HEK293 (cell line): ENCODE measurements at regions not wholly inside any gene's neighbourhood (a gene's known extent, or its start where the extent isn't known, plus 50 kb on each side); places are given as distances from the start of the nearest gene placed in this dataset.

ENCODE experiments used
- CTCF ChIA-PET: fragments of 350-600 bp; formaldehyde crosslinking; extraction: SDS; loops from one replicate; lab custom pipeline; 2021; ENCODE audit warnings: antibody characterized with exemption; lab: Yijun Ruan, JAX
- POLR2A ChIA-PET: fragments of 300-600 bp; formaldehyde crosslinking; extraction: SDS; loops from one replicate; lab custom pipeline; 2020; ENCODE audit warnings: antibody characterized with exemption, inconsistent platforms; lab: Yijun Ruan, JAX
- H3K27ac ChIP-seq: fragments of 200-500 bp; sonication (Bioruptor generic); 2 replicates; pipeline ENCODE4 v1.5.1; 2014; ENCODE audit warnings: low read depth, low read length, control low read depth, inconsistent platforms; ENCODE audit errors: extremely low read depth
- H3K36me3 ChIP-seq, 2 experiments: fragments of 200-500 bp in 1 of 2; sonication (Bioruptor generic) in 1 of 2; 1 replicate in 1 of 2; 2 replicates in 1 of 2; pipeline ENCODE4 v1.5.1; 2014 to 2017; ENCODE audit warnings: inconsistent platforms in 2 of 2, low read length in 2 of 2; ENCODE audit not compliant: control insufficient read depth in 2 of 2, insufficient read depth in 1 of 2
- H3K4me1 ChIP-seq: fragments of 200-500 bp; sonication (Bioruptor generic); 2 replicates; pipeline ENCODE4 v1.5.1; 2014; ENCODE audit warnings: mild to moderate bottlenecking, low read length, inconsistent platforms; ENCODE audit not compliant: control insufficient read depth, insufficient read depth
- H3K4me3 ChIP-seq: 2 replicates; pipeline ENCODE4 v1.5.1; 2011; ENCODE audit warnings: low read depth, mild to moderate bottlenecking, control low read depth, low read length, moderate library complexity
- H3K9me3 ChIP-seq: fragments of 200-500 bp; sonication (Bioruptor generic); 2 replicates; pipeline ENCODE4 v1.5.1; 2014; ENCODE audit warnings: low read depth, low read length, inconsistent platforms; ENCODE audit not compliant: control insufficient read depth, insufficient read depth
- GLI4 ChIP-seq: fragments of 450-650 bp; formaldehyde crosslinking; IDR thresholded peaks from 2 replicates; pipeline ENCODE4 v1.5.1; 2016; ENCODE audit warnings: missing biosample characterization, missing genetic modification characterization
- IKZF3 ChIP-seq: fragments of 450-650 bp; IDR thresholded peaks from 2 replicates; pipeline ENCODE4 v1.5.0; 2018; ENCODE audit warnings: missing biosample characterization, mild to moderate bottlenecking, missing genetic modification characterization, moderate library complexity
- MYNN ChIP-seq: fragments of 450-650 bp; formaldehyde crosslinking; IDR thresholded peaks from 2 replicates; pipeline ENCODE4 v1.5.1; 2016; ENCODE audit warnings: missing biosample characterization, missing genetic modification characterization, borderline replicate concordance
- PRDM6 ChIP-seq: fragments of 450-650 bp; formaldehyde crosslinking; IDR thresholded peaks from 2 replicates; pipeline ENCODE4 v1.5.1; 2017; ENCODE audit warnings: missing biosample characterization, missing genetic modification characterization
- SALL2 ChIP-seq: fragments of 450-650 bp; formaldehyde crosslinking; IDR thresholded peaks from 2 replicates; pipeline ENCODE4 v1.5.0; 2017; ENCODE audit warnings: missing biosample characterization, mild to moderate bottlenecking, missing genetic modification characterization, borderline replicate concordance
- ZBTB49 ChIP-seq: fragments of 450-650 bp; formaldehyde crosslinking; IDR thresholded peaks from 2 replicates; pipeline ENCODE4 v1.5.1; 2016; ENCODE audit warnings: missing biosample characterization, missing genetic modification characterization, low read depth
- ZBTB8A ChIP-seq: fragments of 450-650 bp; formaldehyde crosslinking; IDR thresholded peaks from 2 replicates; pipeline ENCODE4 v1.5.1; 2016; ENCODE audit warnings: missing biosample characterization, missing genetic modification characterization
- ZNF133 ChIP-seq: fragments of 450-650 bp; formaldehyde crosslinking; IDR thresholded peaks from 2 replicates; pipeline ENCODE4 v1.5.1; 2016; ENCODE audit warnings: missing biosample characterization, missing genetic modification characterization
- ZNF138 ChIP-seq: fragments of 450-650 bp; formaldehyde crosslinking; IDR thresholded peaks from 2 replicates; pipeline ENCODE4 v1.5.1; 2016; ENCODE audit warnings: missing biosample characterization, missing genetic modification characterization, borderline replicate concordance
- ZNF174 ChIP-seq: fragments of 450-650 bp; formaldehyde crosslinking; IDR thresholded peaks from 2 replicates; pipeline ENCODE4 v1.5.0; 2017; ENCODE audit warnings: missing biosample characterization, mild to moderate bottlenecking, missing genetic modification characterization
- ZNF23 ChIP-seq: fragments of 450-650 bp; formaldehyde crosslinking; IDR thresholded peaks from 2 replicates; pipeline ENCODE4 v1.5.1; 2016; ENCODE audit warnings: missing biosample characterization, missing genetic modification characterization, borderline replicate concordance
- ZNF274 ChIP-seq, 2 experiments: fragments of 200-500 bp in 1 of 2; fragments of 450-650 bp in 1 of 2; sonication (Bioruptor generic) in 1 of 2; formaldehyde crosslinking in 1 of 2; IDR thresholded peaks; 2 replicates each; pipeline versions ENCODE4 v1.5.1 to v1.6.1; 2014 to 2016; ENCODE audit warnings: borderline replicate concordance in 1 of 2, inconsistent platforms in 1 of 2, low read length in 1 of 2, missing biosample characterization in 1 of 2, missing genetic modification characterization in 1 of 2
- ZNF37A ChIP-seq: fragments of 450-650 bp; IDR thresholded peaks from 2 replicates; pipeline ENCODE4 v1.5.1; 2018; ENCODE audit warnings: missing biosample characterization, missing genetic modification characterization
- ZNF404 ChIP-seq: fragments of 450-650 bp; formaldehyde crosslinking; IDR thresholded peaks from 2 replicates; pipeline ENCODE4 v1.5.1; 2017; ENCODE audit warnings: missing biosample characterization, missing genetic modification characterization
- ZNF473 ChIP-seq: fragments of 450-650 bp; formaldehyde crosslinking; IDR thresholded peaks from 2 replicates; pipeline ENCODE4 v1.5.1; 2017; ENCODE audit warnings: missing biosample characterization, missing genetic modification characterization
- ZNF488 ChIP-seq: fragments of 450-650 bp; formaldehyde crosslinking; IDR thresholded peaks from 2 replicates; pipeline ENCODE4 v1.5.1; 2016; ENCODE audit warnings: missing biosample characterization, missing genetic modification characterization
- ZNF510 ChIP-seq: fragments of 450-650 bp; formaldehyde crosslinking; IDR thresholded peaks from 2 replicates; pipeline ENCODE4 v1.5.1; 2018; ENCODE audit warnings: mild to moderate bottlenecking, missing genetic modification characterization, missing biosample characterization; ENCODE audit not compliant: insufficient replicate concordance
- ZNF654 ChIP-seq: fragments of 450-650 bp; formaldehyde crosslinking; IDR thresholded peaks from 2 replicates; pipeline ENCODE4 v1.5.1; 2016; ENCODE audit warnings: low read depth, missing biosample characterization, missing genetic modification characterization
- ZNF664 ChIP-seq: fragments of 450-650 bp; formaldehyde crosslinking; IDR thresholded peaks from 2 replicates; pipeline ENCODE4 v1.5.1; 2016; ENCODE audit warnings: missing biosample characterization, missing genetic modification characterization
- ZSCAN16 ChIP-seq: fragments of 450-650 bp; formaldehyde crosslinking; IDR thresholded peaks from 2 replicates; pipeline ENCODE4 v1.5.1; 2016; ENCODE audit warnings: missing biosample characterization, missing genetic modification characterization

- Histone ChIP-seq H3K36me3 (no peaks in the 10 kb centered on the region), H3K4me1 (no peaks in the 10 kb centered on the region), H3K27ac (no peak overlapping the region), H3K9me3 (no peaks in the 10 kb centered on the region), H3K4me3 (no peak overlapping the region)
- TF ChIP-seq ZNF654 (tag by site-specific recombination) (peak; percentile 52), ZNF174 (no peak)
- POLR2A ChIA-PET: no interaction called here
- CTCF ChIA-PET: interaction anchor here (0.6 to 1.5 kb wide), 6 partner anchors 11 to 1016 kb away, joined by 3 to 6 read pairs (median 3); no protein-coding TSS in a partner anchor
Observed at GRCh38 chr2:31729442-31730092, 148.8 kb upstream of the SRD5A2 start.

GRCh38 chr2:31729065-31729439, 148.3 kb upstream of the SRD5A2 start:
- H3K27ac ChIP-seq: no peak overlapping the region
- no peaks in the 10 kb centered on the region for H3K9me3 ChIP-seq
- POLR2A ChIA-PET: no interaction called here
- no peak overlapping the region for H3K4me3 ChIP-seq
- CTCF ChIA-PET: interaction anchor here (0.7 to 1.5 kb wide), 4 partner anchors 10 to 1016 kb away, joined by 3 to 6 read pairs (median 4); no protein-coding TSS in a partner anchor
- no peaks in the 10 kb centered on the region for H3K36me3 ChIP-seq
- TF ChIP-seq ZBTB49 (no peak), ZNF133 (no peak), ZNF510 (tag by site-specific recombination) (no peak), ZNF274 (IDR thresholded peaks at IDR 0.05; ENCODE audit: low read length) (no peak), ZNF274 (tag by site-specific recombination; IDR thresholded peaks at IDR 0.05; ENCODE audit: borderline replicate concordance) (no peak), ZNF138 (tag by site-specific recombination) (no peak), GLI4 (tag by site-specific recombination) (no peak), PRDM6 (tag by site-specific recombination) (no peak), ZNF404 (no peak), MYNN (tag by site-specific recombination) (no peak), SALL2 (tag by site-specific recombination) (no peak), ZNF488 (tag by site-specific recombination) (no peak), ZSCAN16 (tag by site-specific recombination) (no peak)
- H3K4me1 ChIP-seq: no peaks in the 10 kb centered on the region

- POLR2A ChIA-PET: no interaction called here
- no peaks in the 10 kb centered on the region for H3K4me1 ChIP-seq
- no peaks in the 10 kb centered on the region for H3K9me3 ChIP-seq
- CTCF ChIA-PET: no interaction called here
- no peaks in the 10 kb centered on the region for H3K36me3 ChIP-seq
- TF ChIP-seq ZNF37A (tag by site-specific recombination): no peak
- no peak for TF ChIP-seq ZBTB8A
- no peak for TF ChIP-seq ZNF473 (tag by site-specific recombination)
- no peak for TF ChIP-seq IKZF3 (tag by site-specific recombination)
- no peak for TF ChIP-seq ZNF23
- no peak for TF ChIP-seq ZNF664 (tag by site-specific recombination)
- H3K27ac ChIP-seq: no peak overlapping the region
- no peak overlapping the region for H3K4me3 ChIP-seq
Observed at GRCh38 chr2:31728406-31729064, 147.8 kb upstream of the SRD5A2 start.
